Keratinocyte (primary cell): ENCODE measurements at regions not wholly inside any gene's neighbourhood (a gene's known extent, or its start where the extent isn't known, plus 50 kb on each side); places are given as distances from the start of the nearest gene placed in this dataset.

Source experiments
- DNase-seq: peaks from one replicate; pipeline ENCODE4 v3.0.0-alpha.2; 2011; ENCODE audit warnings: low read depth, missing footprints, low spot score
- FAIRE-seq: peaks from 2 replicates; lab custom pipeline; 2011; peaks lifted over from hg19 to GRCh38; lab: Jason Lieb, UNC
- H2AFZ ChIP-seq: 2 replicates; pipeline ENCODE4 v1.6.0; 2012; ENCODE audit warnings: low read length, control low read depth, inconsistent platforms; ENCODE audit not compliant: control insufficient read depth
- H3K27ac ChIP-seq: 2 replicates; pipeline ENCODE4 v1.5.1; 2011; ENCODE audit warnings: low read length; ENCODE audit not compliant: control insufficient read depth, insufficient read depth
- H3K27me3 ChIP-seq: 3 replicates; pipeline ENCODE4 v1.6.0; 2011; ENCODE audit warnings: low read length; ENCODE audit not compliant: control insufficient read depth, insufficient read depth; ENCODE audit errors: extremely low read depth
- H3K36me3 ChIP-seq, 2 experiments: 2 replicates in 1 of 2; 3 replicates in 1 of 2; pipeline ENCODE4 v1.5.1; 2011; ENCODE audit warnings: low read length in 2 of 2, mild to moderate bottlenecking in 1 of 2; ENCODE audit not compliant: control insufficient read depth in 2 of 2, insufficient read depth in 2 of 2; ENCODE audit errors: extremely low read depth in 1 of 2
- H3K4me1 ChIP-seq: 3 replicates; pipeline ENCODE4 v1.5.1; 2011; ENCODE audit warnings: low read length; ENCODE audit not compliant: control insufficient read depth, insufficient read depth; ENCODE audit errors: extremely low read depth
- H3K4me2 ChIP-seq: 3 replicates; pipeline ENCODE4 v1.6.0; 2011; ENCODE audit warnings: low read depth, low read length; ENCODE audit not compliant: control insufficient read depth, insufficient read depth; ENCODE audit errors: extremely low read depth
- H3K4me3 ChIP-seq, 3 experiments: fragments of 200-600 bp in 1 of 3; sonication (generic) in 1 of 3; 2 replicates in 2 of 3; 3 replicates in 1 of 3; pipeline ENCODE4 v1.5.1; 2011 to 2016; ENCODE audit warnings: low read length in 3 of 3, mild to moderate bottlenecking in 3 of 3, control low read depth in 2 of 3, inconsistent platforms in 1 of 3, low read depth in 1 of 3, mixed read lengths in 1 of 3, mixed run types in 1 of 3, moderate library complexity in 1 of 3; ENCODE audit not compliant: control insufficient read depth in 2 of 3, insufficient read depth in 2 of 3; ENCODE audit errors: extremely low read depth in 1 of 3
- H3K79me2 ChIP-seq: 2 replicates; pipeline ENCODE4 v1.6.0; 2012; ENCODE audit warnings: low read length; ENCODE audit not compliant: control insufficient read depth, insufficient read depth
- H3K9ac ChIP-seq: 3 replicates; pipeline ENCODE4 v1.6.0; 2011; ENCODE audit warnings: low read length; ENCODE audit not compliant: control insufficient read depth, insufficient read depth; ENCODE audit errors: extremely low read depth
- H3K9me1 ChIP-seq: 3 replicates; pipeline ENCODE4 v1.6.0; 2011; ENCODE audit warnings: low read length; ENCODE audit not compliant: control insufficient read depth, insufficient read depth; ENCODE audit errors: extremely low read depth
- H3K9me3 ChIP-seq: 2 replicates; pipeline ENCODE4 v1.5.1; 2012; ENCODE audit warnings: low read depth, low read length; ENCODE audit not compliant: control insufficient read depth
- H4K20me1 ChIP-seq: 3 replicates; pipeline ENCODE4 v1.6.0; 2011; ENCODE audit warnings: low read length; ENCODE audit not compliant: control insufficient read depth, insufficient read depth; ENCODE audit errors: extremely low read depth
- CTCF ChIP-seq, 3 experiments: IDR thresholded peaks in 1 of 3; conservative IDR thresholded peaks in 1 of 3; optimal IDR thresholded peaks in 1 of 3; 2 replicates in 2 of 3; 3 replicates in 1 of 3; pipeline versions ENCODE3 to v1.5.1; 2011; ENCODE audit warnings: low read length in 3 of 3, mild to moderate bottlenecking in 3 of 3, moderate library complexity in 2 of 3, control low read depth in 1 of 3, inconsistent platforms in 1 of 3; ENCODE audit not compliant: insufficient read depth in 2 of 3; ENCODE audit errors: extremely low read depth in 1 of 3
- EZH2 ChIP-seq: IDR thresholded peaks from one replicate; pipeline ENCODE4 v1.6.1; 2012; ENCODE audit warnings: inconsistent platforms, mild to moderate bottlenecking, low read length, moderate library complexity
- dilution Hi-C: fragments of 300-500 bp; cut with MboI; formaldehyde crosslinking; loops from one replicate; pipeline ENCODE4 v1.7.0; 2020; ENCODE audit warnings: low sequenced_read_pairs; ENCODE audit not compliant: extremely low pct_ligation_motif_present

GRCh38 chr7:13359656-13360055, 629.8 kb downstream of the ETV1 start:
- Histone ChIP-seq H3K27ac (no peak overlapping the region), H4K20me1 (no peaks in the 10 kb centered on the region), H3K4me1 (no peaks in the 10 kb centered on the region), H3K4me2 (no peak overlapping the region), H3K9me3 (no peaks in the 10 kb centered on the region), H2AFZ (no peak overlapping the region), H3K9me1 (no peaks in the 10 kb centered on the region), H3K4me3 (no peak overlapping the region), H3K27me3 (no peaks in the 10 kb centered on the region), H3K36me3 (no peaks in the 10 kb centered on the region), H3K79me2 (no peaks in the 10 kb centered on the region), H3K9ac (no peak overlapping the region)
- FAIRE-seq (no peak), DNase-seq (no peak)
- dilution Hi-C loops = no loop called here
- no peak for TF ChIP-seq EZH2
- TF ChIP-seq CTCF (optimal IDR thresholded peaks at IDR 0.05 in 1 of 3, IDR thresholded peaks at IDR 0.05 in 1 of 3, conservative IDR thresholded peaks at IDR 0.05 in 1 of 3; ENCODE audit: extremely low read depth in 1 of 3, insufficient read depth in 2 of 3, low read length in 3 of 3) = no peak

- no peaks in the 10 kb centered on the region for H3K4me1 ChIP-seq
- no peak overlapping the region for H2AFZ ChIP-seq
- H4K20me1 ChIP-seq = no peaks in the 10 kb centered on the region
- H3K4me2 ChIP-seq = no peak overlapping the region
- H3K4me3 ChIP-seq = no peak overlapping the region
- no peaks in the 10 kb centered on the region for H3K36me3 ChIP-seq
- no peak overlapping the region for H3K9ac ChIP-seq
- no peaks in the 10 kb centered on the region for H3K9me1 ChIP-seq
- no peak for FAIRE-seq
- no peak for TF ChIP-seq EZH2
- TF ChIP-seq CTCF (optimal IDR thresholded peaks at IDR 0.05 in 1 of 3, IDR thresholded peaks at IDR 0.05 in 1 of 3, conservative IDR thresholded peaks at IDR 0.05 in 1 of 3; ENCODE audit: extremely low read depth in 1 of 3, insufficient read depth in 2 of 3, low read length in 3 of 3) = no peak
- dilution Hi-C loops = no loop called here
- H3K79me2 ChIP-seq = no peaks in the 10 kb centered on the region
- DNase-seq = no peak
- no peaks in the 10 kb centered on the region for H3K27me3 ChIP-seq
- no peaks in the 10 kb centered on the region for H3K9me3 ChIP-seq
- no peak overlapping the region for H3K27ac ChIP-seq
These were observed 602.7 kb downstream of the ETV1 start for GRCh38 chr7:13386741-13387140.
